K562 (cell line): ENCODE measurements at regions not wholly inside any gene's neighbourhood (a gene's known extent, or its start where the extent isn't known, plus 50 kb on each side); places are given as distances from the start of the nearest gene placed in this dataset.

Experiments used
- ATAC-seq: fragments of 200-7000 bp; cut with Tn5 transposase; 3 replicates; pipeline ENCODE4 v1.9.1; 2020; ENCODE audit warnings: moderate library complexity
- BruUV-seq: library from RNA; stranded (reverse); fragments of 400-500 nt; replicated peaks from 2 replicates; lab custom pipeline; 2021; lab: Mats Ljungman, UMichigan
- CTCF ChIA-PET: fragments of 300-600 bp; formaldehyde crosslinking; extraction: SDS; loops from one replicate; lab custom pipeline; 2021; ENCODE audit warnings: low intra/inter-chr PET ratio; lab: Yijun Ruan, JAX
- POLR2A ChIA-PET: fragments of 300-600, 350-650 bp; sonication (Branson Sonifier 250); formaldehyde crosslinking; extraction: SDS; loops from one replicate; lab custom pipeline; 2021; ENCODE audit warnings: antibody characterized with exemption, inconsistent platforms; lab: Yijun Ruan, JAX
- DNase-seq, 4 experiments: peaks; one replicate each; pipeline versions ENCODE4 v3.0.0 to v3.0.0-alpha.2; 2011 to 2018; ENCODE audit warnings: low spot score in 3 of 4, mixed read lengths in 3 of 4; ENCODE audit errors: extremely low read depth in 1 of 4
- FAIRE-seq: peaks from 2 replicates; lab custom pipeline; 2011; peaks lifted over from hg19 to GRCh38; lab: Jason Lieb, UNC
- H2AFZ ChIP-seq: 2 replicates; pipeline ENCODE4 v1.6.0; 2011; ENCODE audit warnings: low read depth, low read length, control low read depth, inconsistent platforms
- H3K27ac ChIP-seq: fragments of 200-600 bp; 3 replicates; pipeline ENCODE4 v1.8.0; 2011; ENCODE audit warnings: low read depth, mild to moderate bottlenecking, control low read depth, inconsistent platforms, low read length, moderate library complexity, mixed read lengths; ENCODE audit errors: extremely low read depth
- H3K27me3 ChIP-seq, 2 experiments: fragments of 300-600 bp in 1 of 2; 2 replicates in 1 of 2; 3 replicates in 1 of 2; pipeline versions ENCODE4 v1.6.0 to v1.8.0; 2011; ENCODE audit warnings: inconsistent platforms in 2 of 2, low read length in 2 of 2, mild to moderate bottlenecking in 1 of 2, mixed read lengths in 1 of 2, moderate library complexity in 1 of 2; ENCODE audit not compliant: control insufficient read depth in 2 of 2, insufficient read depth in 2 of 2
- H3K36me3 ChIP-seq: fragments of 300-600 bp; 3 replicates; pipeline ENCODE4 v1.8.0; 2011; ENCODE audit warnings: mild to moderate bottlenecking, low read length, inconsistent platforms; ENCODE audit not compliant: control insufficient read depth, insufficient read depth
- H3K4me1 ChIP-seq, 2 experiments: fragments of 200-600 bp in 1 of 2; replicated peaks in 1 of 2; 2 replicates in 1 of 2; 3 replicates in 1 of 2; pipeline versions ENCODE4 v1.5.1 to v1.8.0; 2011; ENCODE audit warnings: inconsistent platforms in 2 of 2, low read length in 2 of 2, mild to moderate bottlenecking in 1 of 2, mixed read lengths in 1 of 2, moderate library complexity in 1 of 2; ENCODE audit not compliant: control insufficient read depth in 2 of 2, insufficient read depth in 2 of 2
- H3K4me2 ChIP-seq: 2 replicates; pipeline ENCODE4 v1.6.1; 2011; ENCODE audit warnings: low read length, control low read depth, inconsistent platforms, mixed read lengths; ENCODE audit not compliant: insufficient read depth
- H3K4me3 ChIP-seq: fragments of 200-600 bp; sonication (generic), shearing (Covaris generic); 2 replicates; pipeline ENCODE4 v1.5.1; 2016; ENCODE audit warnings: control low read depth, inconsistent platforms
- H3K79me2 ChIP-seq: fragments of 200-600 bp; 3 replicates; pipeline ENCODE4 v1.8.0; 2011; ENCODE audit warnings: low read length, inconsistent platforms; ENCODE audit not compliant: control insufficient read depth, insufficient read depth
- H3K9ac ChIP-seq, 2 experiments: 2 replicates each; pipeline versions ENCODE4 v1.6.0 to v1.6.1; 2011; ENCODE audit warnings: low read depth in 2 of 2, low read length in 2 of 2, control low read depth in 1 of 2, inconsistent platforms in 1 of 2, mild to moderate bottlenecking in 1 of 2, mixed read lengths in 1 of 2; ENCODE audit not compliant: insufficient read depth in 1 of 2
- H3K9me1 ChIP-seq: one replicate; pipeline ENCODE4 v1.6.0; 2011; ENCODE audit warnings: inconsistent platforms, mild to moderate bottlenecking, low read length, moderate library complexity; ENCODE audit not compliant: control insufficient read depth, insufficient read depth
- H3K9me3 ChIP-seq: replicated peaks from 2 replicates; pipeline ENCODE4 v1.5.1; 2011; ENCODE audit warnings: low read depth, low read length, inconsistent platforms; ENCODE audit not compliant: control insufficient read depth, insufficient read depth
- H4K20me1 ChIP-seq: replicated peaks from 2 replicates; pipeline ENCODE4 v1.6.1; 2011; ENCODE audit warnings: low read length, inconsistent platforms, mixed read lengths; ENCODE audit not compliant: control insufficient read depth, insufficient read depth
- BCLAF1 ChIP-seq, 2 experiments: fragments of 450-650 bp in 1 of 2; IDR thresholded peaks; 2 replicates each; pipeline ENCODE4 v1.6.1; 2011 to 2017; ENCODE audit warnings: low read depth in 2 of 2, antibody characterized with exemption in 1 of 2, borderline replicate concordance in 1 of 2, low read length in 1 of 2, mild to moderate bottlenecking in 1 of 2, mixed read lengths in 1 of 2; ENCODE audit not compliant: control insufficient read depth in 1 of 2
- CGGBP1 ChIP-seq: fragments of 250-450 bp; sonication (Bioruptor Pico); IDR thresholded peaks from 2 replicates; pipeline ENCODE4 v1.9.0; 2021; ENCODE audit warnings: mild to moderate bottlenecking
- CHD1 ChIP-seq: fragments of 200-600 bp; sonication (generic); IDR thresholded peaks from one replicate; pipeline ENCODE4 v1.6.1; 2012; ENCODE audit warnings: mild to moderate bottlenecking, moderate library complexity, low read length, inconsistent platforms
- DMBX1 ChIP-seq: fragments of 250-450 bp; sonication (Bioruptor Pico); IDR thresholded peaks from 2 replicates; pipeline ENCODE4 v1.8.0; 2022; ENCODE audit warnings: inconsistent platforms, mild to moderate bottlenecking, moderate library complexity, borderline replicate concordance
- E2F4 ChIP-seq: sonication (generic); formaldehyde crosslinking; IDR thresholded peaks from 2 replicates; pipeline ENCODE4 v1.8.0; 2022; ENCODE audit warnings: mild to moderate bottlenecking, low read depth, missing genetic modification reagents
- ETV5 ChIP-seq: sonication (generic); formaldehyde crosslinking; IDR thresholded peaks from 2 replicates; pipeline ENCODE4 v1.4.0; 2020; ENCODE audit warnings: low read depth, mild to moderate bottlenecking, missing genetic modification reagents
- IRF2 ChIP-seq: sonication (generic); formaldehyde crosslinking; IDR thresholded peaks from 2 replicates; pipeline ENCODE4 v1.8.1; 2022; ENCODE audit warnings: mild to moderate bottlenecking, missing genetic modification reagents
- KAT7 ChIP-seq: sonication (generic); formaldehyde crosslinking; IDR thresholded peaks from 2 replicates; pipeline ENCODE4 v1.8.0; 2022; ENCODE audit warnings: missing genetic modification reagents, mild to moderate bottlenecking, borderline replicate concordance
- MAFF ChIP-seq: IDR thresholded peaks from 2 replicates; pipeline ENCODE4 v1.6.1; 2012; ENCODE audit warnings: low read length, improper control_type of control experiment
- PPARD ChIP-seq: fragments of 250-450 bp; sonication (Bioruptor Pico); IDR thresholded peaks from 2 replicates; pipeline ENCODE4 v1.8.0; 2022; ENCODE audit warnings: inconsistent platforms, mild to moderate bottlenecking, moderate library complexity
- SIRT6 ChIP-seq: IDR thresholded peaks from one replicate; pipeline ENCODE4 v1.6.1; 2012; ENCODE audit warnings: low read depth, mild to moderate bottlenecking, control low read depth, inconsistent platforms, low read length, moderate library complexity
- SNIP1 ChIP-seq: fragments of 450-650 bp; IDR thresholded peaks from 2 replicates; pipeline ENCODE4 v1.7.1; 2017; ENCODE audit warnings: low read depth, mild to moderate bottlenecking
- SRSF7 ChIP-seq: fragments of 200-400 bp; formaldehyde crosslinking; optimal IDR thresholded peaks from 2 replicates; pipeline ENCODE3; 2017; ENCODE audit warnings: mild to moderate bottlenecking, low read depth, low read length
- STAT6 ChIP-seq: sonication (generic); formaldehyde crosslinking; IDR thresholded peaks from 2 replicates; pipeline ENCODE4 v1.8.1; 2023; ENCODE audit warnings: mild to moderate bottlenecking, missing genetic modification reagents
- XRCC5 ChIP-seq: fragments of 200-400 bp; formaldehyde crosslinking; IDR thresholded peaks from 2 replicates; pipeline ENCODE4 v1.6.1; 2017; ENCODE audit warnings: low read depth, mild to moderate bottlenecking, low read length
- ZBTB17 ChIP-seq: fragments of 450-650 bp; formaldehyde crosslinking; IDR thresholded peaks from 2 replicates; pipeline ENCODE4 v1.4.0; 2020; ENCODE audit warnings: mild to moderate bottlenecking
- ZBTB8A ChIP-seq: fragments of 450-650 bp; IDR thresholded peaks from 2 replicates; pipeline ENCODE4 v1.6.1; 2018; ENCODE audit warnings: mild to moderate bottlenecking, moderate library complexity; ENCODE audit not compliant: partially characterized antibody
- ZNF644 ChIP-seq: fragments of 200-800 bp; sonication (Bioruptor generic); IDR thresholded peaks from 2 replicates; pipeline ENCODE4 v1.6.1; 2016; ENCODE audit warnings: low read depth, missing genetic modification characterization, missing compliant biosample characterization
- in situ Hi-C: fragments of 300-500 bp; cut with MboI; formaldehyde crosslinking; loops from 4 replicates; pipeline ENCODE4 v1.15.0; 2018; ENCODE audit warnings: inconsistent platforms, mixed read lengths
- intact Hi-C: fragments of 100-400 bp; cut with micrococcal nuclease; formaldehyde crosslinking; loops from 2 replicates; pipeline ENCODE4 v1.14.2; 2022

GRCh38 chr1:107004421-107004820, 52.1 kb upstream of the PRMT6 start:
- FAIRE-seq (no peak), ATAC-seq (no peak), DNase-seq (no peak)
- in situ Hi-C loops = no loop called here
- H3K9ac ChIP-seq = no peak overlapping the region
- H3K36me3 ChIP-seq = no peaks in the 10 kb centered on the region
- no peaks in the 10 kb centered on the region for H3K27me3 ChIP-seq
- H3K27ac ChIP-seq = no peak overlapping the region
- no peaks in the 10 kb centered on the region for H3K4me1 ChIP-seq
- no peaks in the 10 kb centered on the region for H3K9me3 ChIP-seq
- no peaks in the 10 kb centered on the region for H3K9me1 ChIP-seq
- intact Hi-C loops = no loop called here
- no peak overlapping the region for H2AFZ ChIP-seq
- no TSS peak for BruUV-seq
- no peaks in the 10 kb centered on the region for H4K20me1 ChIP-seq
- no peak overlapping the region for H3K4me2 ChIP-seq
- ChIA-PET POLR2A (no interaction called here), CTCF (no interaction called here)
- no peaks in the 10 kb centered on the region for H3K79me2 ChIP-seq
- no peak overlapping the region for H3K4me3 ChIP-seq
- no peak for TF ChIP-seq ZBTB17 (CRISPR knock-in tag)
- no peak for TF ChIP-seq ZBTB8A
- TF ChIP-seq SNIP1 = no peak
- no peak for TF ChIP-seq ZNF644 (tag)
- no peak for TF ChIP-seq SRSF7
- no peak for TF ChIP-seq BCLAF1 (IDR thresholded peaks at IDR 0.05; ENCODE audit: borderline replicate concordance in 1 of 2, control insufficient read depth in 1 of 2, low read depth in 2 of 2, low read length in 1 of 2)
- TF ChIP-seq E2F4 (CRISPR knock-in tag) = no peak
- TF ChIP-seq KAT7 (CRISPR knock-in tag) = no peak
- TF ChIP-seq IRF2 (CRISPR knock-in tag) = no peak
- no peak for TF ChIP-seq CHD1
- no peak for TF ChIP-seq XRCC5
- TF ChIP-seq ETV5 = no peak
- TF ChIP-seq STAT6 (CRISPR knock-in tag) = no peak
- no peak for TF ChIP-seq DMBX1
- no peak for TF ChIP-seq SIRT6
- TF ChIP-seq PPARD = no peak
- TF ChIP-seq CGGBP1 (CRISPR knock-in tag) = no peak
- no peak for TF ChIP-seq MAFF
